ENCODE measurements at regions not wholly inside any gene's neighbourhood (a gene's known extent, or its start where the extent isn't known, plus 50 kb on each side); places are given as distances from the start of the nearest gene placed in this dataset.
"Not testable (repeated sequence)": the region's sequence is repeated elsewhere in the genome, so short reads cannot be mapped to it uniquely, and the experiment has no call there.

- no peak overlapping the region for H3K4me3 ChIP-seq (ENCODE audit: low read length)
- no peak for DNase-seq (ENCODE audit: low read depth)
- no peak for TF ChIP-seq CTCF (conservative IDR thresholded peaks at IDR 0.05; ENCODE audit: low read length)
These were observed 306.5 kb downstream of the GATA3 start for GRCh38 chr10:8360814-8361509.

GRCh38 chr10:8361510-8361844, 307.0 kb downstream of the GATA3 start:
- DNase-seq (ENCODE audit: low read depth), result no peak
- H3K4me3 ChIP-seq (ENCODE audit: low read length), result no peak overlapping the region
- no peak for TF ChIP-seq CTCF (conservative IDR thresholded peaks at IDR 0.05; ENCODE audit: low read length)

GRCh38 chr10:8365935-8366911, 311.7 kb downstream of the GATA3 start:
- H3K4me3 ChIP-seq (ENCODE audit: low read length), result no peak overlapping the region
- no peak for DNase-seq (ENCODE audit: low read depth)
- no peak for TF ChIP-seq CTCF (conservative IDR thresholded peaks at IDR 0.05; ENCODE audit: low read length)

- H3K4me3 ChIP-seq (ENCODE audit: low read length); DNase-seq (ENCODE audit: low read depth): not testable (repeated sequence)
These were observed 313.4 kb downstream of the GATA3 start for GRCh38 chr10:8367672-8368411.

GRCh38 chr10:8369666-8370065, 315.2 kb downstream of the GATA3 start:
- no peak for DNase-seq (ENCODE audit: low read depth)
- TF ChIP-seq CTCF (conservative IDR thresholded peaks at IDR 0.05; ENCODE audit: low read length), result no peak

GRCh38 chr10:8374334-8374733, 319.8 kb downstream of the GATA3 start:
- no peak for DNase-seq (ENCODE audit: low read depth)
- no peak overlapping the region for H3K4me3 ChIP-seq (ENCODE audit: low read length)
- TF ChIP-seq CTCF (conservative IDR thresholded peaks at IDR 0.05; ENCODE audit: low read length), result no peak

More at GRCh38 chr10:8369666-8370065, 315.2 kb downstream of the GATA3 start:
- no peak overlapping the region for H3K4me3 ChIP-seq (ENCODE audit: low read length)

GRCh38 chr10:8375137-8375536, 320.6 kb downstream of the GATA3 start:
- no peak for TF ChIP-seq CTCF (conservative IDR thresholded peaks at IDR 0.05; ENCODE audit: low read length)
- no peak overlapping the region for H3K4me3 ChIP-seq (ENCODE audit: low read length)
- DNase-seq (ENCODE audit: low read depth), result no peak

Measured in AG10803 (cell line).